NB4 (cell line): ENCODE measurements at regions not wholly inside any gene's neighbourhood (a gene's known extent, or its start where the extent isn't known, plus 50 kb on each side); places are given as distances from the start of the nearest gene placed in this dataset.

ENCODE experiments used
- POLR2A ChIP-seq: IDR thresholded peaks from 2 replicates; pipeline ENCODE4 v1.6.1; 2011; ENCODE audit warnings: mild to moderate bottlenecking; ENCODE audit not compliant: insufficient read length; ENCODE audit errors: extremely low read depth
- TF ChIP-seq, protein P1 (sequence below): IDR thresholded peaks from one replicate; pipeline ENCODE4 v1.5.1; 2012; ENCODE audit warnings: low read depth, low read length

DNA sequence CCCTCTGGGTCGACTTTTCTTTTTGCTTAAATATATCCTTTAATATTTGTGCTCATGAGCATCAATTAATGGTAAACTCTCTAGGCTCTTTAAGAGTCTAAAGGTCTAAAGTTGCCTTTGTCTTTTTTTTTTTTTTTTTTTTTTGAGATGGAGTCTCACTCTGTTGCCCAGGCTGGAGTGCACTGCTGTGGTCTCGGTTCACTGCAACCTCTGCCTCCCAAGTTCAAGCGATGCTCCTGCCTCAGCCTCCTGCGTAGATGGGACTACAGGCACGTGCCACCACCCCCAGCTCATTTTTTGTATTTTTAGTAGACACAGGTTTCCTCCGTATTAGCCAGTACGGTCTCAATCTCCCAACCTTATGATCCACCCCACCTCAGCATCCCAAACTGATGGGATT is 122.0 kb upstream of the TMEM170B start:
- TF ChIP-seq, protein P1, sequence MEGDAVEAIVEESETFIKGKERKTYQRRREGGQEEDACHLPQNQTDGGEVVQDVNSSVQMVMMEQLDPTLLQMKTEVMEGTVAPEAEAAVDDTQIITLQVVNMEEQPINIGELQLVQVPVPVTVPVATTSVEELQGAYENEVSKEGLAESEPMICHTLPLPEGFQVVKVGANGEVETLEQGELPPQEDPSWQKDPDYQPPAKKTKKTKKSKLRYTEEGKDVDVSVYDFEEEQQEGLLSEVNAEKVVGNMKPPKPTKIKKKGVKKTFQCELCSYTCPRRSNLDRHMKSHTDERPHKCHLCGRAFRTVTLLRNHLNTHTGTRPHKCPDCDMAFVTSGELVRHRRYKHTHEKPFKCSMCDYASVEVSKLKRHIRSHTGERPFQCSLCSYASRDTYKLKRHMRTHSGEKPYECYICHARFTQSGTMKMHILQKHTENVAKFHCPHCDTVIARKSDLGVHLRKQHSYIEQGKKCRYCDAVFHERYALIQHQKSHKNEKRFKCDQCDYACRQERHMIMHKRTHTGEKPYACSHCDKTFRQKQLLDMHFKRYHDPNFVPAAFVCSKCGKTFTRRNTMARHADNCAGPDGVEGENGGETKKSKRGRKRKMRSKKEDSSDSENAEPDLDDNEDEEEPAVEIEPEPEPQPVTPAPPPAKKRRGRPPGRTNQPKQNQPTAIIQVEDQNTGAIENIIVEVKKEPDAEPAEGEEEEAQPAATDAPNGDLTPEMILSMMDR: no peak
- TF ChIP-seq POLR2A: no peak
